GM19351 (cell line): ENCODE measurements at regions not wholly inside any gene's neighbourhood (a gene's known extent, or its start where the extent isn't known, plus 50 kb on each side); places are given as distances from the start of the nearest gene placed in this dataset.

ENCODE experiments used
- ATAC-seq: cut with Tn5 transposase; IDR thresholded peaks from one replicate; pipeline ENCODE4 v1.9.1; 2021; ENCODE audit warnings: mild to moderate bottlenecking, moderate library complexity; ENCODE audit not compliant: unreplicated experiment

DNA sequence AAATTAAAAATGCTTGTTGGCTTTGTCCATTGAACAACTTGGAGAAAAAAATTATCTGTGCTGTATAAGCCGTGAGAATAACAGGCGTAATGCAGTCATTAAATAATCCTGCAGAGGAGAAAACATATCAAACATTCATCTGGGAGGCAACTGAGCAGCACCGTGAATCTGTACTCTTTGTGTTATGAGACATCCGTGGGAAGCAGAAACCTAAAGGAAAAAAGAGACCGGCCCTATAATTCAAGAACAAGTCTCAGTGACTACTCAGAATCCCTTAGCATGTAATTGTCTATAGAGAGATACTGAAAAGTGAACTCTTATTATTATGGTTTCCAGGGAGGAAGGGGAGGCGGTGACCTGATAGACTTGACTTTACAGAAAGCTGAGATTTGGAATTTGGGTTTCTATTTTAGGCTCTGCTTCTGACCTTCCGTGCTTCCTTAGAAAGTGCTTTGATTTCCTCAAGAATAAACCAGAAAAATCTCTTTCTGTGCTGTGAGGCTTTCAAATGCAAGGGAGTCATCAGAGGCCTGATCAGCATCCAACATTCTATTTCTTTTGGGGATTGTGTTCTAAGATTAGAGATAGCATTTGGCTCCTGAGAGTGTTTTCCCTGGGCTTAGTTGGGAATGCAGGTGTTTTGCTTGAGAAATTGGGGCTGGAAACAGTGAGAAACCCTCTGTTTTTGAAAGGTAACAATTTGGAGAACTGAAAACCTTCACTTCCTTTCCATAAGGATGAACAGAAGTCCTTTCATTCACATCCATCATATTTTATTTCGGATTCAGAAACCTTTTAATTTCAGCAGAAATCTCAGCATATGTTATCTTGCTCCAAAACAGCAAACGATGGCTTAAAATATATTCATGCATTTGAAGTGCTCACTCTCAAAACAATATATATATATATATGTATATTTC lies 296.7 kb downstream of the CSNK1G3 start:
- no peak for ATAC-seq

DNA sequence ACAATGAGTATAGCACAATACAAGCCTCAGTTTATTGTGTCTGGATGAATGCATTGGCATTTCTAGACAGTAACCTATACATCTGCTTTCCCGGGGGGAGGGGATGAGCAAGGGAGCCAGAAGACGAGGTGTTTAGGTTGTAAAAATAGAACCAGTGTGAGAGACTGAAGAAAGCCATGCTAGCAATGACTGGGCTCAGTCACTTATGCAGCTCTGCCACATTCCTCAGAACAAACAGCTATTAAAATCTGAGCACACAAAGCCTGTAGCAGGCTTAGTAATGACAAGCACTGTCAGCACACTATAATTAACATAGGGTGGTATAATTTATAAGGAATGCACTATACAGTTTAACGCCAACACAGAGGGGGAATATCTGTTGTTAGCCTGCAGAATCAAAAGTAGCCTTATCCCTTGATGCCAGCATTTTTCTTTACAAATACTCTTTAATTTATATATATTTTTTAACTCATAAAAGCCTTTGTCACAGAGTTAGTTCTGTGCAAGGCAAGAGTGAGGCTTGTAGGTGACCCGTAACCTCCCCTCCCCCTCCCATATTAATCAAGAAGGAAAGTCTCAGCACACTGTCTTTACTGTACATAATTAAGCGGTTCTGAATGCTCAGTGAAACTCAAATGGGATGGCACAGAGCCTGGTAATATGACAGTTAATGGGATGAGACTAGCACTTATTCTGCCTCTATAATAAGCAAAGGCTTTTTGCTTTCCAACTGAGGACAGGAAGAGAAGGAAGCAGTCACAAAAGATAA lies 295.4 kb downstream of the CSNK1G3 start:
- ATAC-seq: no peak

DNA sequence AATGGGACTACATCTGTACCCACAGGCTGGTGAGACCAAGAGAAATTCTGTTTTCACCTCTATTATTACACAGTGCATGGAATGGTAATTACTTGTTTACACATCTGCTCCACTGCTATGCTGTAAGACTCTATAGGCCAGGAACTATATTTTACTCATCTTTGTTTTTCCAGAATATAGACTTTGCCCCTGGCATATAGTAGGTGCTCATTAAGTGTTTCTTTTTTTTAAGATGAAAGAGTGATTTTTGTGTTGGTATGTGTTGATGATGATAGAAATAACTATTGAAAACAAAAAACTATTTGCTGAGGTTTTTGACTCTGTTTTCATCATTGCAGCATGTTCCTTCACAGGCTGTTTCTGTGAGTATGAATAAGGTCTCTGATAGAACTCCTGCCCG lies 294.7 kb downstream of the CSNK1G3 start:
- no peak for ATAC-seq

DNA sequence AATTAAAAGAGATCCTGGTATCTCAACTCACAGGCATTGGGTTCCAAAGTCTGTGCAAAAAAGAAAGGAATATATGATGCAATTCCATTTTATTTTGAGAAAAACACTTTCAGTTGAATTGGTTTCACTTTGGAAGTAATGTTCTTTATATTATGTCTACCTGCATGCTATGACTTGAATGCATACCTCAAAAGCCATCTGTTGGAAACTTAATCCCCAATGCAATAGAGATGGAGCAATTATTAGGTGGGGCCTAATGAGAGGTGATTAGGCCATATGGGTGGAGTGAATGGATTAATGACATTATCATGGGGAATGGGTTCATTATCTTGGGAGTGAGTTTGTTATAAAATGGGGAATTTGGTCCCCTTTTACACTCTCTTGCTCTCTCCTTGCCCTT lies 293.3 kb downstream of the CSNK1G3 start:
- no peak for ATAC-seq

DNA sequence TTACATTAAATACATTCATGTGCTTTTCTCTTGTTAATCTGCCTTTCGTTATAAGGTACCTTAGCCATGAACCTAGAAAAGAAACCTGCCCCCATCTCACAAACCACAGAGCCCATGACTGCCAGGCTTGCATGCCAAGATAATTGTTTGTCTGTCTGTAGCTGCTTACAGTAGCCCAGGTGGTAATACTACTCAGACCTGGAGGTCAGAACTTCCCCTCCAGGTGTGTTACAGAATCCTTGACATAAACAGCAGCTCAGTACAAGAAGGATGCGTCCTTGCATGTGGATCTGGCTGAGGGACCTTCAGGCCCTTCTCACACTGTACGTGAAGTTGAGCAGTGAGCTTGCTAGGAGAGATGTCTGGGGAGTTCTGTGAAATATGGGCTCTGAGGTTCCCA lies 291.4 kb downstream of the CSNK1G3 start:
- no peak for ATAC-seq

DNA sequence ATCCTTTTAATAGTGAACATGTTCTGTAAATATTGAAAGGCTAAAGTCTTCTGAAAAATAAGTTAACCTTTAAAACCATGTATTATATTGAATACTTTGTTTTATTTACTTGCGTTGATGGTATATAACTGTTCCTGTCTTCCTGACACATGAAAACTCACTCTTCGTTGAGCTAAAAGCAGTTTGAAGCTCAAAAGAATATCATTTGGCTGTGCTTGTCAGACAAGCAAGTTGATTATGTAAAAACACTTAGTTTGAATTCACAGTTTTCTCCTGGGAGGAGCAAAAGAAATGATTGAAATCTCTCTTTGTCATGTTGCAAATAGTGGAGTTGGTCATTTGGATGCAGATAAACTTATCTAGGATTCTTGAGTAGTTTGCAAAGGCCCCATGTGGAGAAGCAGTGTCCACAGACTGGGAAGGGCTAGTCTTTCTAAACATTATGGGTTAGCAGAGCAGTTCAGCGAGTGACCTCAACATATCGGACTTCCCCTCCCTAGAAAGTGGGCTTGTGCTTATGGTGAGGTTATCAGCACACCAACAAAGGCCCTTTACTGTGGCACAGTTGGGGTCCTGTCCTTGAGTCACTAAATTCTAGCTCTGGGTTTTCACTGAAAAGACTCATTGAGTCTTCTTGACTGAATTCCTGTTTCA lies 290.4 kb downstream of the CSNK1G3 start:
- ATAC-seq: no peak

DNA sequence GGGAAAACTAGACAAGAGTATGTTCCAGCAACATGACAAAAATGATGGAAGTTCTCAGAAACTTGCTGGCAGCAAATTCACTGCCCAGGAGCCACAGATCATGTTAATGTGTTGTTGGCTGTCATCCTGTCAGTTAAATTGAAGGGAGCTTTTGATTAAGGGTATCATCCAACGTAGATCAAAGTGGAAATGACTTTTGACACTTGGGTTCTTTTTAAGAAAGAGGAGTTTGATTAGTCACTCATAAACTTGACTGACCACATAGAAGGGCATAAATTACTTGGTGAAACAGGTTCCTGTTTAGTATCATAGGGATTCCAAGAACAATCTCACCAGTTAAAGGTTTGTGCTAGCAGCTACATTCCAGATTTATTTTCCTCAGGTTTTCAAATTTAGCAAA lies 288.7 kb downstream of the CSNK1G3 start:
- ATAC-seq: no peak

DNA sequence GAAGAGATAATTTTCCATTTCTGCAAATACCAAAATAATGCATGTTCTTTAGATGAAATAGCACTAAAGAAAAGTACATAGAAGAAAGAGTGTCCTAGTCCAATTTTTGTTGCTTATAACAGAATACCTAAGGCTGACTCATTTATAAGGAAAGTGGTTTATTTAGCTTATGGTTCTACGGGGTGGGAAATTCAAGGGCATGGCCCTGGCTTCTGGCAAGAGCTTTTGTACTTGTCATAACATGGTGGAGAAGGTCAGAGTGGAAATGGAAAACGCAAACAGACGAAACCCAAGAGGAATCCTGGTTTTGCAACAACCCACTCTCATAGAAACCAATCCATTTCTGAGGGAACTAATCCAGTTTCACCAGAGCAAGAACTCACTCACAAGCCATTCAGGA lies 283.7 kb downstream of the CSNK1G3 start:
- ATAC-seq: no peak

DNA sequence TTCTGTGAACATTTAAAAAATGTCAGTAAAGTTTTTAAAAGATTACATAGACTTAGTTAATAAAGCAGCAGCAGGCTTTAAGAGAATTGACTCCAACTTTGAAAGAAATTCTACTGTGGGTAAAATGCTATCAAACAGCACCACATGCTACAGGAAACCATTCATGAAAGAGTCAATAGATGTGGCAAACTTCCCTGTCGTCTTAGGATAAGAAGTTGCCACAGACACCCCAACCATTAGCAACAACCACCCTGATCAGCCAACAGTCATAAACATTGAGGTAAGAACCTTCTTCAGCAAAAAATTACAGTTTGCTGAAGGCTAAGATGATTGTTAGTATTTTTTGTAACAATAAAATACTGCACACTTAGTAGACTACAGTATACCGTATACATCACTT lies 278.2 kb downstream of the CSNK1G3 start:
- no peak for ATAC-seq

DNA sequence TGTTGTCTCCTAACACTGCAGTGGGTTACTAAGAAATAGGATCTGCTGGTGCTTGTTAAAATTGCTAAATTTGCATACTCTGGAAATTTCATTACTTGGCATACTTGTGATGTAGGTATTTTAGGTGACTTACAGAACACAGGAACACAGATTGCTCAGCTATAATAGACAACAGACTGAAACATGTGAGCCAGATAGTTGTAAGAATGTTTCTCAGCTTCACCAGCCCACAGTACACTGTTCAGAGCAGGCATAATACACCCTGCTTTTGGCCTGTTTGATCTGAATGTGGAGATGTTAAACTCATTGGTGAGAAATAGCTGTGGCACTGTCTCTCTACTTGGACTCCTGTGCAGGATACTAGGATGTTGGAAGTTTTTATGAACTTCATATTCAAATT lies 275.7 kb downstream of the CSNK1G3 start:
- ATAC-seq: no peak

DNA sequence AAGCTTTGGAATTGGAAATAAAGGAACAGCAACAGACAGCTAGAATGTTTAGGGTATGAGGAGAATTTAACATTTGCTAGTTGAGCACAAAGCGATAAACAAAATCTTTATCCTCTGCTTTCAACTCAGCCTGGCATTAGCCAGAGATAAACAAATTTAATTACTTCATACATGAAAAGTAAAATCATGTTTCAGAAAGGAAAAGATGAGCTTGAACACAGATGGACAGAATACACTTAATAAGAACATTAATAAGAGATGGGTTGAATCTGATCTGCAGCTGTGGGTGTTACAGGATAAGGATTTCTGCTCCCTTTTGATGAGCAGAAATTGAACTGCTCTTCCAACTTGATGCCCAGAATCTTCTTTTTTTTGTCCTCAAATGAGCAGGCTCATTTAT lies 275.2 kb downstream of the CSNK1G3 start:
- ATAC-seq: no peak

DNA sequence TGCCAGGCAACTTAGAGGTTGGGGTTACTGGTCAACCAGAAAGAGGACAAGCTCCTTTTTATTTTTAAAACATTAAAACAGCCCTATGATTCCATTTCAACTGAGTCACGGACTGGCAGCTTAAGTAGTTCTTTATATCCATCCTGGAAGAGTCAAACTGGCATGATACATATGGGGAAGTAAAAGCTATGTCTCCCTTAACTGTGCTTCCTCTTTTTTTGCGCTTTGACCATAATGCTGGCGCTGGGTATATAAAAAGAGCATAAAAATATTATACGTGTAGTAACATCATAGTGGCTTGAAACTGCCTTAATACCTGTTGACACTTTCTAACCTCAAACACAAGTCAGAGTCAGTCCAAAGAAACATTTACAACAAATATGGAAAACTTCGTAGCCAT lies 274.4 kb downstream of the CSNK1G3 start:
- ATAC-seq: no peak

DNA sequence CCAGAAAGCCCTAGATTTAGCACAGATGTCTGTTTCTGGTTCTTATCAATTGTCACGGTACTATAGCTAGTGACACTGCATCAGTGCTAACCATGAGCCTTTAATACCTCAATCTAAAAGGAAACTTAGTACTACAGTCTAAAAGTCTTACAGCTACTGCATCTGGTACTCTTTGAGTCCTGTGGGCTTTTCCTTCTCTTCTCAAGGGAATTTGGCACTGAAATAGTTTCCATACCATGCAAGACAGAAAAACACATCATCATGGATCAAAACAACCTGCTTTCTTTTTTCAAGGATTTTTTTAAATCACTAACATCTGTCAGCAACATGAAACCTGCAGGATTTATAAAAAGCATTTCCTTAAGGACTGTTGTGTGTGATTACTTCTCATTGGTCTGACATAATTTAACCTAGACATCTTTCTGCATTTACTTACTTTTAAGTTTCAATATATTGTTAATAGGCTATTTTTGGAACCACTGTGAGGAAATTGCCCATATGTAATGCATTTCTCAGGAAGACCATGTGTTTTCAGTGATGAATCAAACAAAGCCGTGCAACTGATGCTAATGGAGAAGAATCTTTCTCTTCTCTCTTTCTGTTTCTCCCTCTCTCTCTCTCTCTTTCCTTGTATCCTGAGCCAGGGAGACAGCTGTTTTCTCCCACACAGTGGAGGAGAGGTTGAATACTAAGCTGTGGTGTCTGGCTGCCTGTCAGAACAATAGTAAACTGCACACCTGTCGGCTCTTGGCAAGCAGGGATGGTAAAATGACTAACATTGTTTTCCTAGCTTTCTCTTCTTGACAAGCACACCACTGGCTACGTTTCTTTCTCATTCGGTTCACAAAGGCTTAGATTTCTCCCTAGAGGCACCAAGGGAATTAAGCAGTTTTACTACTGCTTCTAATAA lies 273.4 kb downstream of the CSNK1G3 start:
- no peak for ATAC-seq

DNA sequence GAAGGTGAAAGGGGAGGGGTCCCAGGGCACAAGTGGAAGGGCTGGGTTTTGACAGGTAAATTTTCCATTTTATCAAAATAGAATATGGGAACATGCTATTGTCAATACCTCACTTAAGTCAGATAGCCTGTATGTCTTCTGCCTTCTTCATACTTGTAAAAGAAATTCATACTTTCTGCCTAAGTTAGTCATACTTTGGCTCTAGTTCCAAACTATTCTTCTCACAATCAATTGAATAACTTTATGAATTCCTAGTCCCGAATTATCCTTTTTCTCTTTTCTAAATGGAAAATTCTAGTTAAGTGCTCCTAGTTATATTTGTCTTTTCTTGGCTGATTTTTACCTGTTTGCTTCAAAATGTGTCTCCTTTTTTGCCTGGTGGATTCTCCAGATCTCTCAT lies 271.4 kb downstream of the CSNK1G3 start:
- ATAC-seq: no peak

DNA sequence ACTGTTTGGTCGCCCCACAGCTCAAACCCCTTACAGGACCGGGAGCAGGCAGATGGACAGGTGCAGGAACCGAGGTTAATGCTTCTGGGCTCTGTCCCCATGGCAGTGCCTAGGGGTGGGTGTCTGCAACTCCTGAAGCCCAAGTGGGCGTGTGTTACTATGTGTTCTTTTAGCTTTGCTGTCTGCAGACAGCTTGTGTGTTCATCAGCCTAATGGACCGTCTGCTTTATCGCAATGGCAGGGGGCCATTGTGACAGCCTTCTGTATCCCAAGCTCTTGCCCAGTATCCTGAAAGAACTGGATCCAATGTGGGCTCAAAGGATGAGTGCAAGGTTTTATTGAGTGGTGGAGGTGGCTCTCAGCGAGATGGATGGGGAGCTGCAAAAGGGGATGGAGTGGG lies 266.7 kb downstream of the CSNK1G3 start:
- ATAC-seq: no peak

DNA sequence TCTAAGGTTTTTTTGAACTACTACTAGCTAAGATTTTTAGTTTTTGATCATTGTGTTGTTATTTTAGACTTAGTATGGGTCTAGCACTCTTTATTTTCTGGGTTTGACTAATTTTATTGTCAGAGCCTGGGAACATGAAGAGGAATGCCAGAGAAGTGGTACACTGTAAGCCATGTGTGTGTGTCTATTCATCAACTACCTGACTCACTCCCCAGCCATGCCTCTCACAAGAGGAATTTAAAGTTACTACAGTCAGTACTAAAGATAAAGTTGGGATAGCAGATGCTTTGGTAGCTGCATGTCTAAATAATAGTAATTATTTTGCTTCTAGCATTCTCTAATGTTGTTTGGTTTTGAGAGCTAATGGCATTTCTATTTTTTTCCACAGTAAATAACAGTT lies 264.8 kb downstream of the CSNK1G3 start:
- no peak for ATAC-seq

DNA sequence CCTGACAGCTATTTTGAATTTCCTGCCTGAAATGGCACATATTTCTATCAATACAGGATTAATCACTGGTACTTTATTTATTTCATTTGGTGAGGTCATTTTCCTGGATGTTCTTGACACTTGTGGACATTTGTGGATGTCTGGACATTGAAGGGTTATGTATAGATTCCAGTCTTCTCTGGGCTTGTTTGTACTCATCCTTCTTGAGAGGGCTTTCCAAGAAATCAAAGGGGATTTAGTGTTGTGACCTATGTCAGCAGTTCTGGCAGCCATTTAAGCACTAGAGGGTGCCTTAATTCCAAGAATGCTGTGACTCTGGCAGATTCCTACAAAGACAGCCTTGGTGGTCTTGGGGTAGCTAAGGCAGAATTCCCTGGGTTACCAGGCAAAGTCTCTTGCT lies 259.7 kb downstream of the CSNK1G3 start:
- no peak for ATAC-seq

DNA sequence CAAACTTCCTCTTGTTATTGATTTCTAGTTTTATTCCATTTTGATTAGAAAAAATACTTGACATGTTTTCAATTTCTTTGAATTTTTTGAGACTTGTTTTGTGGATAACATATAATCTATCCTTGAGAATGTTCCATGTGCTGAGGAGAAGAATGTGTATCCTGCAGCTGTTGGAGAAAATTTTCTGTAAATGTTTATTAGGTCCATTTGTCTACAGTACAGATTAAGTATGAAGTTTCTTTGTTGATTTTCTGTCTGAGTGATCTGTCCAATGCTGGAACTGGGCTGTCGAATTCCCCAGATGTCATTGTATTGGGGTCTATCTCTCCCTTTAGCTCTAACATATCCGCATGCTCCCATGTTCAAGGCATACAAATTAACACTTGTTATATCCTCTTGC lies 251.2 kb downstream of the CSNK1G3 start:
- no peak for ATAC-seq

DNA sequence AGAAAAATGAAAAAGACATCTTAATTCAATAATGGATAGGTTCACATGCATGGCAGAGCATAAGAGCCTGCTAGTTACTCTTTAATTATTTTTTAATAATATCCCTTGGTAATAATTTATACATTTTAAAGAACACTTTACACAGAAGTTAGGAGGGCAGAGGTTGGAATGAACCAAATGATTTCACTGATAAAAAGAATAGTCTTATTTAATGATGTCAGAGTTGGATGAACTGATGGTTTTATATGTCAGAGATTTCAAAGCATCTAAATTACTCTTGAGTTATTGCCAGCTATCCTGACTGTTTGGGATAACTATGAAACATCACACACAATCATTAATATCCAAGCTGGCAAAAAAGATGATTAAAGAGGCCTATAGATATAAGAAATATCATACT lies 244.8 kb downstream of the CSNK1G3 start:
- no peak for ATAC-seq

DNA sequence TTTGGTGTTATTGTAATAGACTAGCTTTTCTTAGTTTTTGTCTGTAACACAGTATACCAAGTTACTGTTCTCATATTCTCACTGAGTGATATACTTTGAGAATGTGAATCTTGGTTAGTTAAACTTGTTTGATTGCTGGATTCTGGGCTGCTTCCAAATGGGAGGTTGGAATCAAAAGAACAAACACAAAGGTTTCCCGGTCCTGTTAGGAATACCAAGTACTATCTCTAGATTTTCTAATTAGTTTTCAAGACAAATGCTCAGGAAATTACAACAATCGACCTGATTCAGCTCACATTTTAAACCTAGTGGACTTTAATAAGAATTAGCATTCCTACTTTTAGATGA lies 244.3 kb downstream of the CSNK1G3 start:
- ATAC-seq: no peak
